DOHH2 (cell line): ENCODE measurements at regions not wholly inside any gene's neighbourhood (a gene's known extent, or its start where the extent isn't known, plus 50 kb on each side); places are given as distances from the start of the nearest gene placed in this dataset.

Experiments
- H3F3A ChIP-seq: fragments of 200-600 bp; sonication (generic), shearing (Covaris generic); 2 replicates; pipeline ENCODE4 v1.6.0; 2016; ENCODE audit warnings: antibody characterized with exemption, mild to moderate bottlenecking; ENCODE audit not compliant: control insufficient read depth, insufficient read depth
- H3K27ac ChIP-seq: fragments of 200-600 bp; sonication (generic); 2 replicates; pipeline ENCODE4 v1.5.1; 2014; ENCODE audit warnings: low read depth, mild to moderate bottlenecking, low read length, moderate library complexity
- H3K27me3 ChIP-seq: fragments of 200-600 bp; sonication (generic); 2 replicates; pipeline ENCODE4 v1.6.1; 2014; ENCODE audit warnings: mild to moderate bottlenecking, low read length, mixed read lengths; ENCODE audit not compliant: control insufficient read depth
- H3K36me3 ChIP-seq: fragments of 200-600 bp; sonication (generic); 2 replicates; pipeline ENCODE4 v1.6.1; 2014; ENCODE audit warnings: mild to moderate bottlenecking, low read length, moderate library complexity, mixed read lengths; ENCODE audit not compliant: control insufficient read depth
- H3K4me1 ChIP-seq: fragments of 200-600 bp; sonication (generic); 2 replicates; pipeline ENCODE4 v1.6.1; 2014; ENCODE audit warnings: mild to moderate bottlenecking, low read length, mixed read lengths; ENCODE audit not compliant: control insufficient read depth
- H3K4me2 ChIP-seq: fragments of 200-600 bp; sonication (generic); 2 replicates; pipeline ENCODE4 v1.6.0; 2014; ENCODE audit warnings: mild to moderate bottlenecking, low read length, moderate library complexity
- H3K4me3 ChIP-seq: fragments of 200-600 bp; sonication (generic); 2 replicates; pipeline ENCODE4 v1.5.1; 2014; ENCODE audit warnings: mild to moderate bottlenecking, low read length, mixed read lengths
- H3K79me2 ChIP-seq: fragments of 200-600 bp; sonication (generic); 2 replicates; pipeline ENCODE4 v1.6.1; 2014; ENCODE audit warnings: mild to moderate bottlenecking, low read length, mixed read lengths; ENCODE audit not compliant: control insufficient read depth
- H3K9me2 ChIP-seq: fragments of 200-600 bp; sonication (generic); replicated peaks from 2 replicates; pipeline ENCODE4 v1.6.1; 2014; ENCODE audit warnings: mild to moderate bottlenecking, low read length, mixed read lengths; ENCODE audit not compliant: control insufficient read depth
- H3K9me3 ChIP-seq: fragments of 200-600 bp; sonication (generic); 2 replicates; pipeline ENCODE4 v1.6.1; 2014; ENCODE audit warnings: antibody characterized with exemption, low read length, mixed read lengths; ENCODE audit not compliant: control insufficient read depth, insufficient read depth
- H4K20me1 ChIP-seq: fragments of 200-600 bp; sonication (generic); 2 replicates; pipeline ENCODE4 v1.6.0; 2014; ENCODE audit warnings: low read depth, mild to moderate bottlenecking, antibody characterized with exemption, low read length, moderate library complexity; ENCODE audit not compliant: control insufficient read depth, insufficient read depth
- CTCF ChIP-seq: fragments of 200-600 bp; sonication (generic); IDR thresholded peaks from one replicate; pipeline ENCODE4 v1.5.1; 2014; ENCODE audit warnings: antibody characterized with exemption, mild to moderate bottlenecking, low read depth, low read length; ENCODE audit not compliant: poor library complexity, severe bottlenecking
- EZH2phosphoT487 ChIP-seq: fragments of 200-600 bp; sonication (generic); IDR thresholded peaks from 2 replicates; pipeline ENCODE4 v1.6.1; 2017; ENCODE audit warnings: borderline replicate concordance, mild to moderate bottlenecking, antibody characterized with exemption, low read length, moderate library complexity, mixed read lengths

GRCh38 chr9:11743356-11743755 is 949.8 kb upstream of the TYRP1 start:
- no peak overlapping the region for H3K27ac ChIP-seq
- H3K4me3 ChIP-seq = no peak overlapping the region
- H3K79me2 ChIP-seq = no peaks in the 10 kb centered on the region
- H4K20me1 ChIP-seq = no peaks in the 10 kb centered on the region
- no peaks in the 10 kb centered on the region for H3F3A ChIP-seq
- TF ChIP-seq EZH2phosphoT487 = no peak
- no peak for TF ChIP-seq CTCF
- H3K4me1 ChIP-seq = no peaks in the 10 kb centered on the region
- H3K27me3 ChIP-seq = no peaks in the 10 kb centered on the region
- no peaks in the 10 kb centered on the region for H3K9me2 ChIP-seq
- H3K36me3 ChIP-seq = no peaks in the 10 kb centered on the region
- H3K4me2 ChIP-seq = no peak overlapping the region
- H3K9me3 ChIP-seq = no peaks in the 10 kb centered on the region

- H3K4me3 ChIP-seq = no peak overlapping the region
- H3K27me3 ChIP-seq = no peaks in the 10 kb centered on the region
- H4K20me1 ChIP-seq = no peaks in the 10 kb centered on the region
- H3K79me2 ChIP-seq = no peaks in the 10 kb centered on the region
- H3K4me2 ChIP-seq = no peak overlapping the region
- no peak overlapping the region for H3K27ac ChIP-seq
- no peaks in the 10 kb centered on the region for H3K9me2 ChIP-seq
- H3K36me3 ChIP-seq = no peaks in the 10 kb centered on the region
- H3F3A ChIP-seq = no peaks in the 10 kb centered on the region
- H3K4me1 ChIP-seq = no peaks in the 10 kb centered on the region
- H3K9me3 ChIP-seq = no peaks in the 10 kb centered on the region
- no peak for TF ChIP-seq CTCF
- no peak for TF ChIP-seq EZH2phosphoT487
These were observed 943.8 kb upstream of the TYRP1 start for GRCh38 chr9:11749396-11749795.

GRCh38 chr9:11755951-11756350 is 937.2 kb upstream of the TYRP1 start:
- Histone ChIP-seq H3K27ac (no peak overlapping the region), H3K9me3 (no peaks in the 10 kb centered on the region; the same call in 1 of the 2 replicates), H4K20me1 (no peaks in the 10 kb centered on the region), H3K27me3 (no peaks in the 10 kb centered on the region), H3K9me2 (no peaks in the 10 kb centered on the region), H3K79me2 (no peaks in the 10 kb centered on the region), H3K4me1 (no peaks in the 10 kb centered on the region), H3K4me3 (no peak overlapping the region), H3K4me2 (no peak overlapping the region), H3F3A (no peaks in the 10 kb centered on the region), H3K36me3 (no peaks in the 10 kb centered on the region)
- TF ChIP-seq CTCF (no peak), EZH2phosphoT487 (no peak)

- TF ChIP-seq EZH2phosphoT487 (no peak), CTCF (no peak)
- Histone ChIP-seq H3F3A (no peaks in the 10 kb centered on the region), H3K4me2 (no peak overlapping the region), H3K27ac (no peak overlapping the region), H3K9me2 (no peaks in the 10 kb centered on the region), H3K36me3 (no peaks in the 10 kb centered on the region), H3K9me3 (no peaks in the 10 kb centered on the region; the same call in 1 of the 2 replicates), H4K20me1 (no peaks in the 10 kb centered on the region), H3K4me1 (no peaks in the 10 kb centered on the region), H3K4me3 (no peak overlapping the region), H3K79me2 (no peaks in the 10 kb centered on the region), H3K27me3 (no peaks in the 10 kb centered on the region)
These were observed 935.8 kb upstream of the TYRP1 start for GRCh38 chr9:11757408-11757807.
